ENCODE measurements at regions not wholly inside any gene's neighbourhood (a gene's known extent, or its start where the extent isn't known, plus 50 kb on each side); places are given as distances from the start of the nearest gene placed in this dataset.
"Not testable (repeated sequence)": the region's sequence is repeated elsewhere in the genome, so short reads cannot be mapped to it uniquely, and the experiment has no call there.

DNA sequence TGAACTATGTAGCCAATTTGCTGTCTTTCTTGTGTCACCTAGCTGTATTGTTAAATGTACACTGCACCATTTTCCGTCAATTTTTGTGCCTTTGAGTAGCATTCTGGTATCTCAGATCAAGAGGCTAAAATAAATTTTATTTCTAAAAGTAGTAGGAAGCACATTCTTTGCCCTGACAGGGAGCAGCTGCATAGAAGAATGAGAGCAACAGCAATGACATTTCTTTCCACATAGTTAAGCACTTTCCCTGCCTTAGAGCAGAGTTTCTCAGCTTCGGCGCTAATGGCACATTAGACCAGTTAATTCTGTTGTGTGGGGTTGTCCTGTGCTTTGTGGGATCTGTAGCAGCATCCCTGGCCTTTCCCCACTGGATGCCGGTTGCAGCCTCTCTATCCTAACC is 173.9 kb downstream of the CHIC2 start:
- H3K4me3 ChIP-seq (ENCODE audit: low read length): no peak overlapping the region
- DNase-seq (ENCODE audit: low read depth, low spot score): no peak

DNA sequence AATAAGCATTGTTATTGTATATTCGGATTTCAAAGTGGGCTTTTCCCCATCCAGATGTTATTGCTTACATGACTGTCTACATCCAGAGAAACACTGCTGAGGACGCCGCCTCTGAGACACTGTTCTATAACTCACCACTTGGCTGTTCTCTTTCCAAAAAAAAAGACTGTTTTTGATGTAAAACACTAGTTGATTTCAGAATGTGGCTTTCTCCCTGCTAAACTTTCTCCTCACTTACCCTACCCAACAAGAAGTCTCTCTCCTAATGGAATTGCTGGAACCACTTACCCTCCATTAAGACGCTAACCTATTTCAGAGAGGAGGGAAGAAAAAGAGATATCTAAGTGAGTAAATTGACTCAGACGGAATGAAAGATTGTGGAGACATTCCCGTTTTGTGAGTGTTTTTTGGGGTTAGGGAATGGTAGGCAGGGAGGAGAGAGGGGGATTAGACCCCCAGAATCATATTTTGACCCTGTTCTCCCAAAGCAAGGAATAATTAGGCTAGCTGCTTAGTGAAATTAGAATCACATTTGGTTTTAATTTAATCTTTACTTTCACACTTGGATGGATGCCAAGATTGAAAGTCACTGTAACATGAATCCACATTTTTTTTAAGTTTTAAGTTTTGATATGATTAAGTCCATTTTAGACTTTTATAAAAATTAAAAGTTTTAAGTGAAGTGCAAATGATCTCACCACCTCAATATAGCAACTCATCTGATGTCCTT is 174.9 kb downstream of the CHIC2 start:
- DNase-seq (ENCODE audit: low read depth, low spot score): no peak
- H3K4me3 ChIP-seq (ENCODE audit: low read length): no peak overlapping the region

DNA sequence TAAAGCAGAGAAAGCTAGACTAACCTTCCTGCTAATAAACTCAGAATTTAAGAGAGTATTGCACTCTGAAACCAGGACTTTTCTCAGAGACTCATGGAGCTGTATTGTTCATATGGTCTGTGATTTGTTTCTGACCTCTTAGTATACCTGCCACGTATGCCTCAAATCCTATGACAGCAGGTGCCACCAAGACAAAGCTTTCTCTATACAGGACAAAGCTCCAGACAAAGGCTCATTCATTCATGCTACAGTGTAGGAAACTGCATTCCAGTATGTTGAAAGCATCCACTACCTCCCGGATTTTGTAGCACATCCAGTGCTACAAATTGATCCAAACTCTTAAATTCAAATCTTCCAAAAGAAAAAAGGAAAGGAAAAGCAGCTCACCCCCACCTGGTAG is 178.3 kb downstream of the CHIC2 start:
- H3K4me3 ChIP-seq (ENCODE audit: low read length): no peak overlapping the region
- DNase-seq (ENCODE audit: low read depth, low spot score): no peak

DNA sequence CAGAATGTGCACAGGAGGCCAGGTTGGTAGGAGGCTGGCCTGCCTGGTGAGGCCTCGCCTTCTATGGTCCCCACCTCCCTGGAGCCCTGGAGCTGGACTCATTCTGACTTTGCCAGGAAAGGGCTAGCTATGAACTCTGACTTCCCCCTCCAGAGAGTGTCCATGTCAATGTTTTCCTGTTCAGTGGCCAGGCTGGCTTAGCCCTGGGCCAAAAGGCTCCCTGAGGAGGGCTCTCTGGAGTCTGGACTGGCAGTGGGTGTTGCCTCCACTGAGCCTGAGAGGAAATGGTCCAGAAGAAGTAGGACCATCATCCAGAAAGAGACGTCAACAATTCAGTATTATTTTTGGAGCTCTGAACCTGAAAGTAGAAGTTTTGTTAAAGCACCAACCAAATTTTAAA is 178.7 kb downstream of the CHIC2 start:
- no peak for DNase-seq (ENCODE audit: low read depth, low spot score)
- no peak overlapping the region for H3K4me3 ChIP-seq (ENCODE audit: low read length)

DNA sequence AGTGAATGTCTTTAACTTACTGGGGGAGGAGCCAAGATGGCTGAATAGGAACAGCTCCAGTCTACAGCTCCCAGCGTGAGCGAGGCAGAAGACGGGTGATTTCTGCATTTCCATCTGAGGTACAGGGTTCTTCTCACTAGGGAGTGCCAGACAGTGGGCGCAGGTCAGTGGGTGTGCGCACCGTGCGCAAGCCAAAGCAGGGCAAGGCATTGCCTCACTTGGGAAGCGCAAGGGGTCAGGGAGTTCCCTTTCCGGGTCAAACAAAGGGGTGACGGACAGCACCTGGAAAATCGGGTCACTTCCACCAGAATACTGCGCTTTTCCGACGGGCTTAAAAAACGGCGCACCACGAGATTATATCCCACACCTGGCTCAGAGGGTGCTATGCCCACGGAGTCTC is 187.3 kb downstream of the CHIC2 start:
- DNase-seq (ENCODE audit: low read depth, low spot score); H3K4me3 ChIP-seq (ENCODE audit: low read length): not testable (repeated sequence)

DNA sequence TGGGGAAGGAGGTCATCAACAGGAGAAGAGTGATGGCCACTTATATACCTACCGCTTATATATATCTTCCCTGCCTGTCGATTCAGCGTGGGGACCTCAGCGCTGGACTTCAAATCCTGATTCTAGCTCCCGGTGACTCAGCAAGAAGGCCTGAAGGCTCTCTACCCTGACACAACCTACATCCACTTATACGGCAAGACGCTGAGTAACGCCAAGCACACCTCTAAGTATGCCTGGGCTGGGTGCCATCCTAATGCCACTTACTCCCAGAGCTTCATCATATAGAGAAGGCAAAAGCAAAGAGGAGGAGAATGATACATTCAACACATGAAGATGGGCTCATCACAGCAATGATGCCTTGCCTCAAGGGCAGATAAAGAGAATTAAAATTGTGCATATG is 198.3 kb downstream of the CHIC2 start:
- DNase-seq (ENCODE audit: low read depth, low spot score): no peak
- H3K4me3 ChIP-seq (ENCODE audit: low read length): no peak overlapping the region

DNA sequence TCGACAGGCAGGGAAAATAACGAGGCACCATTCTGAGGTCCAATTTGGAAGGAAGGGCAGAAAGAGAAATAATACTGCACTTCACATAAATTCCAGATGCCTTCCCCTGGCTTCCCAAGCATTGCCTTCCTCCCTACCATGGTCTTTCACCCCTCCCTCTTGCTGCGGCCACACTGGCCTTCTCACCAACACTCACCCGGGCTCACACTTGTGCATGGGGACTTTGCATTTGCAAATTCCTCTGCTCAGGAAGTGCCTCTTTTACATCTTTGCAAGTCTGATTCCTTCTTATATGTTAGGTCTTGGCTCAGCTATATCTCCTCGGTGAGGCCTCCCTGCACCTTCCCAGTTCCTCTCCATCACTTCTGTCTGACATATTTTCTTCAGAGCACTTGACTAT is 199.4 kb downstream of the CHIC2 start:
- H3K4me3 ChIP-seq (ENCODE audit: low read length): no peak overlapping the region

DNA sequence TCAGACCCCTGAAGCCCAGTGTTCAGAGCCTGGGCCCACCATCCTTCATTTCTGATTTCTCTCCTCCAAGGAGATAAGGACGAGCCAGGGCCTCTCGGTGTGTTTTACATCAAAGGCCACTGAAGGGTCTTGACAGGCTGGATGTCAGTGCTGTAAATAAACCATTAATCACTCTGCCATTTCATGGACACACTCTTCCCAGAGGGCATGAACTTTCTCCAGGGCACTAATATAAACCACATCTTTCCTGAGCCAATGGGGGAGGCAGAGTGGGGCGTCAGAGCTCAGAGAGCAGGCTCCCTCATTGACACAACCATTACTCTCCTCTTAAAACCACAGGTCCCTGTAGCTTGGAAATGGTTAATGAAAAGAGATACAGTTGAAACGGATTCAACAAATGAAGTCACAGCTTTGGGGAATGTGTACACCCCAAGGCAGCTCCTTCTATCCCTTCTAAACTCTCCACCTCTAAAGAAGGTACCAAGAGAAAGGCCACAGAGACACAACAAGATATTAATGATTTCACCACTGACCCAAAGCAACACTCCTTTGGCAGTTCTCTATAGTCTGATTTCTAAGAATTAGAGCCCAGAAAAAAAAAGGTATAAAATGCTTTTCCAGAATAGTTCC is 200.6 kb downstream of the CHIC2 start:
- H3K4me3 ChIP-seq (ENCODE audit: low read length): no peak overlapping the region
- DNase-seq (ENCODE audit: low read depth, low spot score): no peak

More for the DNA sequence above, 199.4 kb downstream of the CHIC2 start:
- DNase-seq (ENCODE audit: low read depth, low spot score): no peak

DNA sequence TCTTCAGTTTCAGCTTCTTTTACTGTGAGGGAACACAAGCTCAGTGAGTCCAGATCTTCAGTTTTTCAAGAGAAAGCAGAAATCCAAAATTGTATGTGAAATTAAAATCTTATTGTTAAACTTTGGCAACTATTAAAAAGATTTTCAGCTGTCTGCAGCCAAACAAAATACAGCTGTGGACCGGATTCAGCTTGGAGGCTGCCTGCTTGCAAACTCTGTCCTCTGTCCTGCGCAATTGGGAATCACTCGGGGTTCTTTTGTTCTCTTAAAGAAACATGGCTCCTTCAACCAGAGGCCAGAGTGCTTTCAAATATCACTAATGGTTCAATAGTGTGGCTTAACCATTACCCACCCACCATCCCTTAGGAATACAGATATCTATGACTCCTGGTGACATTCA is 201.2 kb downstream of the CHIC2 start:
- DNase-seq (ENCODE audit: low read depth, low spot score): no peak
- no peak overlapping the region for H3K4me3 ChIP-seq (ENCODE audit: low read length)

DNA sequence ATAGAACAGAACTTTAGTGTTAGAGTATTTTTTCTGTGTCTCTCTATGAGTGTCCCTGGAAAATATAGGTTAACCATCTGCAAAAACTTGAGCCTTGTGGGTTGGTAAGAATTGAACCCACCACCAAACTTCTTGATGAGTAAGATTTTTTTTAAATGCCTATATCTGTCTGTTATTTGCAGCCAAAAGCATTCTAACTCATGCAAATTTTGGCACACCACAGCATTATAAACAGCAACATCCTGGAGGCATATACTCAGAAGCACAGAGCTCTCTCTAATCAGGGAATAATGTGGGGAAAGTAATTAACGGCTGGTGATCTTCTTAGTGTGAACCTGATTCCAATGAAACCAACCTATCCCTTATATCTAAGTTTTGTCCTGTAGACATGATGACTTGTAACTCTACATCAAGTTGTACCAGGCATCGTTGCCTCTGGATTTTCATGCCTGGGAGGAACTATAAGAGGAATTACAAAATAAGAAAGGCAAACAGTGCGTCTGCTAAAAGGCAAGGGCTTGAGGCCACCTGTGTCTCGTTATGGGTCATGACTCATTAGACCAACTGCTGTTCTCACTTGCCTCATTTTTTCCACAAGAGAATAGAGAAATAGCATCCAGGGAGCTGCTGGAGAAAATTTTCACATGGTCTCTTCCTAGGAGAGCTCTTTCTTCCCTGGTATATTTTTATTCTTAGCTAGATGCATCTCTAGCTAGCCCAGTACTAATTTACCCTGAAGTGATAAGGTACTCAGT is 202.4 kb downstream of the CHIC2 start:
- H3K4me3 ChIP-seq (ENCODE audit: low read length): no peak overlapping the region
- DNase-seq (ENCODE audit: low read depth, low spot score): no peak

DNA sequence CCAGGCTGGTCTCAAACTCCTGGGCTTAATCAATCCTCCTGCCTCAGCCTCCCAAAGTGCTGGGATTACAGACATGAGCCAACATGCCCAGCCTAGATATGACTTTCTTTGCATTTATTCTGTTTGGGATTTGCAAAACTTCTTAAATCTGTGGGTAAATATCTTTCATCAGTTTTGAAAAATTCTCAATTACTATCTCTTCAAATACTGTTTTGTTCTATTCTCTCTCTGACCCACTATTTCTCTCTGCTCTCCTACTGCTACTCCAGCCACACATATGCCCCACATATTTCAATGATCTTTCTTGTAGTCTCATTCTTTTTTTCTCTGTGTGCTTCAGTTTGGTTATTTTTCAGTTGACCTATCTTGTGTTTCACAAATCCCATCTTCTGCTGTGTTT is 205.1 kb downstream of the CHIC2 start:
- no peak for DNase-seq (ENCODE audit: low read depth, low spot score)

DNA sequence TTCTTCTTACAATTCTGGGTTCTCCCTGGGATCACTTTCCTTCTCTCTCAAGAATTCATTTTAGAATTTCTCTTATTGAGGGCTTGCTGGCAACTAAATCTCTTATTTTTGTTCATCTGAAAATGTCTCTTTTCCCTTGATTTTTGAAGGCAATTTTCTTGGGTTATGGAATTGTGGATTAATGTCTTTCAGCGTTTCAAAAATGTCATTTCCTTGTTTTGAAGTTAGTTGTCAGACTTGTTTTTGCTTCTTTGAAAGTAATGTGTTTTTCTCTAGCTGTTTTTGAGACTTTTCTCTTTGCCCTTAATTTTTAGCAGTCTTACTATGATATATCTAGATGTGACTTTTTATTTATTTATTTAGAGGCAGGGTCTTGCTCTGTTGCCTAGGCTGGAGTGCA is 205.7 kb downstream of the CHIC2 start:
- no peak overlapping the region for H3K4me3 ChIP-seq (ENCODE audit: low read length)
- DNase-seq (ENCODE audit: low read depth, low spot score): no peak

More for the DNA sequence above, 205.1 kb downstream of the CHIC2 start:
- H3K4me3 ChIP-seq (ENCODE audit: low read length): no peak overlapping the region

DNA sequence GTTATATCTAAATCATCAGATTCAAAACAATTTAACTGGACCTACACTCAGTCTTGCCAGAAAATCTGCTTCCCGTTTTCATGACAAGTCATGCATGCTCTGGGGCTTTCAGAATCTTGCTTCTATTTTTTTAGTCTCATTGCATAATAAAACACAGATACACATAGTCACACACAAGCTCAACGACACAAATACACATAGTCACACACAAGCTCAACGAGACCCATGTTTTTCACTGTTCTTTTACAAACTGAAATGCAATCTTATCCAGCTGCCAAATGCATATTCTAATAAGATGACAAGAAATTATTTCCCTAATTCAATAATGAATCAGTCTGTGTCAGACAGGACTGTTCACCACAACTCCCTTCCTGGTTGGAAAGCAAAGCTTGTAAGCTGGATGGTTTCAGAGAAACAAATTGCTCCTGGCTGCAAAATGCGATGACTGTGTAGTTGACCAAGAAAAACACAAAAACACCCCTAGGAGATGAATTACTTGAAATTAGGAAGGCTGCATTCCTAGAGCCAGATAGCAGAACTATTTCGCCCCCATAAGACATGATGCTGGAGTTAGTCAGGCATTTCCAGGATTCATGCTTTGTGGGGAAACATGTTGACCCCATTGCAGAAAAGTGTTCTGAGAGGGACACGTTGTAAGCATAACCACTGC is 208.7 kb downstream of the CHIC2 start:
- DNase-seq (ENCODE audit: low read depth, low spot score): no peak
- H3K4me3 ChIP-seq (ENCODE audit: low read length): no peak overlapping the region

DNA sequence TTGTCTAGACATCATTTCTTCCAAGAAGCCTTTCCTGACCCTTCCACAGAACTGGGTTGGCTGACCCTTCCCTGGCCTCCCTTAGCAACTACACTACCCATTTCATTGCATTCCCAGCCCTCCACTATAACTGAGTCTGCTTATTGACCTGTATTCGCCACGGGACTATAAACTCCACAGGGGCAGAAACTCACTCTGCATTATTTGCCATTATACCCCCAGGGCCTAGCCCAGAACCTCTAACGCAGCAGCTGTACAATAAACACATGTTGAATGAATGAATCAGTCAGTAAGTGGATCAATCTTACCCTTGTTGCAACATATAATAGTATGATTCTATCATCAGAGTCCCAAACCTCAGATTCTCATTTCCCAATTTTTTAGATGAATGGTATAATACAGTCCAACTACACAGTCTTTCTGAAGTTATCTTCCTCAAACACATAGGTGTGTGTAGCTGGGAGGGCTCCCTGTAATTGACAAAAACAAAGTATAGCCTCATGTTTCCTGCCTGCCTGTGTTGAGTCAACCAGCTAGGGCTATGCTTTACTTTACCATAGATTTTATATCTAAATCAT is 209.3 kb downstream of the CHIC2 start:
- H3K4me3 ChIP-seq (ENCODE audit: low read length): no peak overlapping the region
- DNase-seq (ENCODE audit: low read depth, low spot score): no peak

DNA sequence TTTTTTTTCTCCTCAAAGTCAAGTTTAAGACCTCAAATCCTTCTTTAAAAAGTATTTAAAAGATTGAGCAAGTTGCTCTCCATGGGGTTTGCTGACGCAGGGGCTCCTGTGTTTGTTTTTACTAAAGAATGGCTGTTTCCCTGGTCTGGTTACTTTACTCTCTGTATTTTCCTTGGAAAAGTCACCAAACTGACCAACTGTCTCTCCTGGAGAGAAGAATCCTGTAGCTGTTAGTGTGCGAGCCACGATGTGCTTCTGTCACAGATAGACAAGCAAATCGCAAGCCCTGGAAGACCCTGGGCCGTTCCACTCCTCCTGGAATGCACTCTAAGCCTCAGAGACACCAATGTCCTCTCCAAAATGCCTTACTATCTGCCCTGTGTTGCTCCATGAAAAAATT is 212.1 kb downstream of the CHIC2 start:
- H3K4me3 ChIP-seq (ENCODE audit: low read length): no peak overlapping the region
- DNase-seq (ENCODE audit: low read depth, low spot score): no peak

DNA sequence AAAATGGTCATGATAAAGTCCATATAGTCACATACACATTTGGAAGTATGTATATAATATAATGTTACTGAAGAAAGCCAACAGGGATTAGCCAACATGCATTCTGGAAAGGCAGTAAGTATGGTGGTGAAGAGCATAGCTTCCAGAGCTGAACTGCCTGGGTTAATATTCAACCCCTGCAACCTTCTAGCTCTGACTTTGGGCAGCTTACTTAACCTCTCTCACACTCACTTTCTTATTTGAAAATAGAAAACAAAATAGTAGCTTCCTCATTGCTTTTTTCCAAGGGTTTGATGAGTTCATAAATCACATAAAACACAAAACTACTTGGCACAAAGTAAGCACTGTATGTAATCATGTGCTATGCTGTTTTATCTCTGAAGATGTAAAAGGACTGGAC is 216.4 kb downstream of the CHIC2 start:
- no peak for DNase-seq (ENCODE audit: low read depth, low spot score)
- H3K4me3 ChIP-seq (ENCODE audit: low read length): no peak overlapping the region

DNA sequence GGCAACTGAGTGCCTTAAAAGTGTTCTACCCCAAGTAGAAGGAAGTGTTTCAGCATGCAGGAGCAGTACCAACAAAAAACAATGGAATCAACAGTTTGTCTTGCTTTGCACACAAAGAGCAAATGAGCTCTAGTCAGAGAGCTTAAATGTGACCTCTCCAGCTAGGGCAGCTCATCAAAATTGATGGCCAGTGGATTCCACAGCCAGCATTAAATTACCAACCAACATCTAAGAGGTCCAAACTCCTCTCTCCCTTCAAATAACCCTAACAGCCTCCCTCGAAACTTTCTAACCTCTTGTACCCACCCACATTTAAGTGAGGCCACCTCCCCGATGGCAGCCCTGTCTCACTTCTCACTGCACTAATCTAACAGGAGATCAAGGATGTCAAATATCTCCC is 219.9 kb downstream of the CHIC2 start:
- H3K4me3 ChIP-seq (ENCODE audit: low read length): no peak overlapping the region
- no peak for DNase-seq (ENCODE audit: low read depth, low spot score)

DNA sequence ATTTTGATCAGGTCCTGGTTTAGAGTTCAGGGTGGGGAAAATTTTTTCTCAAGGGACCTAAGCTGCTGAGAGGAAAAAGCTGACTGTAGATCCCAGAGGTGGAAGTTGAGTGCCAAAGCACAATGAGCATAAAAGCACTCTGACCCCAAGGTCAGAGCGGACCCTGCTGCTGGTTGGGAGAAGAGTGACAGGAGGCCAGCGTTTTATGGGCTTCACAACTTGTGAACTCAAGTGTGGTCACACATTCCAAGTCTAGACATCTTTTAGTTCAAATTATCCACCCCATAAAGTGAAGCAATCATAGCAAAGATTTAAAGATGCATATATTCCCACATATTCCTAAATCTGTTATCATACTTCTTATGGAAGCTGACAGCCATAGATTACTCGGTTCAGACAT is 220.3 kb downstream of the CHIC2 start:
- H3K4me3 ChIP-seq (ENCODE audit: low read length): no peak overlapping the region
- DNase-seq (ENCODE audit: low read depth, low spot score): no peak

DNA sequence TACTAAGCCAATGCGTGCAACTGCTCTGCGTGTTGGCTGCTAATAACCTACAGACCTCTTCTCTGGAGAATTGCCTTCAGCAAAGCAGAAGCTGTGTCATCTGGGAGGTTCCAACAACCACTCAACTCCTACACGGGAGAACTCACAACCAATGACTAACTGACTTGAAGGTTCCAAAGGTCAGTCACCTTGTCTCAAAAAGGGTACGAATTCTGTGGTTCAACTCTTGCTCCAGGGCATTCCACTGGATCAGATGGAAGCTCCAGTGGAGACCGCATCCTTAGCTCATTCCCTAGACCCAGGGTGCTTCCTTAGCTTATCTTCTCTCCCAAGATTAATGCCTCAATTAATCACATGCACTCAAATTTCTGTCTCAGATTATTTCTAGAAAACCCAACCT is 222.7 kb downstream of the CHIC2 start:
- DNase-seq (ENCODE audit: low read depth, low spot score): no peak

DNA sequence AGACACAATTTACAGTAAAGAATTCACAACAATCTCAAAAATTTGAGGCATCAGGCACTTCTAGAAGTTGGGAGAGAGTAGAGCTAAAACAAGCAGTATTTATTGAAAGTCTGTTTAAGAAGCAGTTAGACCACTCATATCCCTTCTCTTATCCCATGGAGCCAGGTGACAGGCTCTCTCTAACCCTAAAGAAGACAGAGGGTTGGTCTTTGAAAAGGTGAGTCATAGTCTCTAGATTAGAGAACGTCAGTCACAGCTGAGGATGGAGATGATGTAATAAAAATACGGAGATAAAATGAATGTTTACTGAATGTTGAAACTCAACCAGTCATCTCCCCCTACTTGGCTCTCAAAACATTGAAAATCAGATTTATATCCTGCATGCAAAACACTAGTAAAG is 223.8 kb downstream of the CHIC2 start:
- no peak for DNase-seq (ENCODE audit: low read depth, low spot score)

More for the DNA sequence above, 222.7 kb downstream of the CHIC2 start:
- H3K4me3 ChIP-seq (ENCODE audit: low read length): no peak overlapping the region

More for the DNA sequence above, 223.8 kb downstream of the CHIC2 start:
- no peak overlapping the region for H3K4me3 ChIP-seq (ENCODE audit: low read length)

All from Jurkat, Clone E6-1 (cell line).